ENCODE measurements at regions not wholly inside any gene's neighbourhood (a gene's known extent, or its start where the extent isn't known, plus 50 kb on each side); places are given as distances from the start of the nearest gene placed in this dataset.
"Not testable (repeated sequence)": the region's sequence is repeated elsewhere in the genome, so short reads cannot be mapped to it uniquely, and the experiment has no call there.

GRCh38 chr7:12004581-12004980 is 172.6 kb upstream of the THSD7A start:
- DNase-seq (ENCODE audit: low spot score) = no peak

- no peak for DNase-seq (ENCODE audit: low spot score)
These were observed 175.6 kb upstream of the THSD7A start for GRCh38 chr7:12007576-12007975.

- DNase-seq (ENCODE audit: low spot score) = no peak
These were observed 182.0 kb upstream of the THSD7A start for GRCh38 chr7:12013983-12014382.

GRCh38 chr7:12016439-12016838 is 184.4 kb upstream of the THSD7A start:
- DNase-seq (ENCODE audit: low spot score) = no peak

- no peak for DNase-seq (ENCODE audit: low spot score)
These were observed 185.0 kb upstream of the THSD7A start for GRCh38 chr7:12017046-12017445.

GRCh38 chr7:12022011-12022410 is 189.1 kb upstream of the TMEM106B start:
- DNase-seq (ENCODE audit: low spot score) = not testable (repeated sequence)

- no peak for DNase-seq (ENCODE audit: low spot score)
These were observed 185.8 kb upstream of the TMEM106B start for GRCh38 chr7:12025246-12025645.

GRCh38 chr7:12028508-12028907 is 182.6 kb upstream of the TMEM106B start:
- no peak for DNase-seq (ENCODE audit: low spot score)

GRCh38 chr7:12030116-12030515 is 181.0 kb upstream of the TMEM106B start:
- no peak for DNase-seq (ENCODE audit: low spot score)

- no peak for DNase-seq (ENCODE audit: low spot score)
These were observed 179.9 kb upstream of the TMEM106B start for GRCh38 chr7:12031186-12031585.

- peak; percentile 2 for DNase-seq (ENCODE audit: low spot score)
These were observed 179.5 kb upstream of the TMEM106B start for GRCh38 chr7:12031638-12032037.

GRCh38 chr7:12032146-12032545 is 178.9 kb upstream of the TMEM106B start:
- DNase-seq (ENCODE audit: low spot score) = no peak

- not testable (repeated sequence) for DNase-seq (ENCODE audit: low spot score)
These were observed 167.6 kb upstream of the TMEM106B start for GRCh38 chr7:12043457-12043856.

GRCh38 chr7:12052211-12052610 is 158.9 kb upstream of the TMEM106B start:
- DNase-seq (ENCODE audit: low spot score) = no peak

GRCh38 chr7:12053561-12053960 is 157.5 kb upstream of the TMEM106B start:
- no peak for DNase-seq (ENCODE audit: low spot score)

- no peak for DNase-seq (ENCODE audit: low spot score)
These were observed 156.3 kb upstream of the TMEM106B start for GRCh38 chr7:12054830-12055229.

GRCh38 chr7:12056381-12056780 is 154.7 kb upstream of the TMEM106B start:
- DNase-seq (ENCODE audit: low spot score) = no peak

- no peak for DNase-seq (ENCODE audit: low spot score)
These were observed 154.1 kb upstream of the TMEM106B start for GRCh38 chr7:12056977-12057376.

GRCh38 chr7:12062062-12062461 is 149.0 kb upstream of the TMEM106B start:
- DNase-seq (ENCODE audit: low spot score) = no peak

GRCh38 chr7:12064586-12065127 is 146.4 kb upstream of the TMEM106B start:
- DNase-seq (ENCODE audit: low spot score) = no peak

GRCh38 chr7:12066004-12066403 is 145.1 kb upstream of the TMEM106B start:
- DNase-seq (ENCODE audit: low spot score) = no peak

GRCh38 chr7:12066521-12066920 is 144.6 kb upstream of the TMEM106B start:
- DNase-seq (ENCODE audit: low spot score) = no peak

- peak; percentile 11 for DNase-seq (ENCODE audit: low spot score)
These were observed 143.8 kb upstream of the TMEM106B start for GRCh38 chr7:12067156-12067831.

- DNase-seq (ENCODE audit: low spot score) = no peak
These were observed 141.3 kb upstream of the TMEM106B start for GRCh38 chr7:12069757-12070156.
